PFSK-1 (cell line): ENCODE measurements at regions not wholly inside any gene's neighbourhood (a gene's known extent, or its start where the extent isn't known, plus 50 kb on each side); places are given as distances from the start of the nearest gene placed in this dataset.

ENCODE experiments used
- POLR2AphosphoS5 ChIP-seq: IDR thresholded peaks from 2 replicates; pipeline ENCODE4 v1.6.1; 2012; ENCODE audit warnings: low read depth, mild to moderate bottlenecking, control low read depth, low read length, moderate library complexity
- TAF1 ChIP-seq: IDR thresholded peaks from 2 replicates; pipeline ENCODE4 v1.6.1; 2012; ENCODE audit warnings: low read length, control low read depth, borderline replicate concordance; ENCODE audit not compliant: insufficient read depth
- TF ChIP-seq, protein P1 (sequence below), 2 experiments: IDR thresholded peaks; 2 replicates each; pipeline versions ENCODE4 v1.6.1 to v1.8.0; 2011 to 2012; ENCODE audit warnings: low read depth in 2 of 2, low read length in 2 of 2, control low read depth in 1 of 2, inconsistent platforms in 1 of 2, mild to moderate bottlenecking in 1 of 2, moderate library complexity in 1 of 2; ENCODE audit not compliant: insufficient read depth in 1 of 2

DNA sequence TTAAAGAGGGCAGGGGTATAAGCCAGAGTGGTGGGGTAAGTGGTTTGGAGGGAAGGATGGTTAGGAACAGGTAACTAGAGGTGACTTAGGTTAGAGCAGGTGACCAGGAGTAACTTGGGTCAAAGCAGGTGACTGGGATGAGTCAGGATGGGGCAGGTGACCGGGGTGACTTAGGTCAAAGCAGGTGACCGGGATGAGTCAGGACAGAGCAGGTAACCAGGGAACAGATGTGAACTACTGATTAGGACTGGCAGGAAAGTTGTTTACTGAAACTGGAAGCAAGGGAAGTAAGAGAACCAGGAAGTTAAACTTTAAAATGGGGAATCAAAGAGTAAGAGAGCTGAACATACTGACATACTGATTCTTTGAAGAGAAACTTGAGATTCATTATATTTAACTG lies 57.4 kb downstream of the FSCB start:
- TF ChIP-seq POLR2AphosphoS5 (no peak), TAF1 (no peak)
- TF ChIP-seq, protein P1, sequence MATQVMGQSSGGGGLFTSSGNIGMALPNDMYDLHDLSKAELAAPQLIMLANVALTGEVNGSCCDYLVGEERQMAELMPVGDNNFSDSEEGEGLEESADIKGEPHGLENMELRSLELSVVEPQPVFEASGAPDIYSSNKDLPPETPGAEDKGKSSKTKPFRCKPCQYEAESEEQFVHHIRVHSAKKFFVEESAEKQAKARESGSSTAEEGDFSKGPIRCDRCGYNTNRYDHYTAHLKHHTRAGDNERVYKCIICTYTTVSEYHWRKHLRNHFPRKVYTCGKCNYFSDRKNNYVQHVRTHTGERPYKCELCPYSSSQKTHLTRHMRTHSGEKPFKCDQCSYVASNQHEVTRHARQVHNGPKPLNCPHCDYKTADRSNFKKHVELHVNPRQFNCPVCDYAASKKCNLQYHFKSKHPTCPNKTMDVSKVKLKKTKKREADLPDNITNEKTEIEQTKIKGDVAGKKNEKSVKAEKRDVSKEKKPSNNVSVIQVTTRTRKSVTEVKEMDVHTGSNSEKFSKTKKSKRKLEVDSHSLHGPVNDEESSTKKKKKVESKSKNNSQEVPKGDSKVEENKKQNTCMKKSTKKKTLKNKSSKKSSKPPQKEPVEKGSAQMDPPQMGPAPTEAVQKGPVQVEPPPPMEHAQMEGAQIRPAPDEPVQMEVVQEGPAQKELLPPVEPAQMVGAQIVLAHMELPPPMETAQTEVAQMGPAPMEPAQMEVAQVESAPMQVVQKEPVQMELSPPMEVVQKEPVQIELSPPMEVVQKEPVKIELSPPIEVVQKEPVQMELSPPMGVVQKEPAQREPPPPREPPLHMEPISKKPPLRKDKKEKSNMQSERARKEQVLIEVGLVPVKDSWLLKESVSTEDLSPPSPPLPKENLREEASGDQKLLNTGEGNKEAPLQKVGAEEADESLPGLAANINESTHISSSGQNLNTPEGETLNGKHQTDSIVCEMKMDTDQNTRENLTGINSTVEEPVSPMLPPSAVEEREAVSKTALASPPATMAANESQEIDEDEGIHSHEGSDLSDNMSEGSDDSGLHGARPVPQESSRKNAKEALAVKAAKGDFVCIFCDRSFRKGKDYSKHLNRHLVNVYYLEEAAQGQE (IDR thresholded peaks at IDR 0.05; ENCODE audit: insufficient read depth in 1 of 2, low read depth in 2 of 2, low read length in 2 of 2): no peak
